GM23338 (cell line): ENCODE measurements at regions not wholly inside any gene's neighbourhood (a gene's known extent, or its start where the extent isn't known, plus 50 kb on each side); places are given as distances from the start of the nearest gene placed in this dataset.

Experiments
- ATAC-seq: fragments of 200-7000 bp; cut with Tn5 transposase; 3 replicates; pipeline ENCODE4 v1.9.1; 2020
- DNase-seq: peaks from one replicate; pipeline ENCODE4 v3.0.0-alpha.2; 2015; ENCODE audit warnings: low spot score
- H2AFZ ChIP-seq: fragments of 200-600 bp; sonication (generic); 2 replicates; pipeline ENCODE4 v1.8.0; 2016; ENCODE audit warnings: antibody characterized with exemption, mild to moderate bottlenecking, moderate library complexity
- H3F3A ChIP-seq: fragments of 200-600 bp; sonication (generic); replicated peaks from 2 replicates; pipeline ENCODE4 v1.8.0; 2017; ENCODE audit warnings: antibody characterized with exemption, mixed run types, low read depth
- H3K27ac ChIP-seq: fragments of 200-600 bp; sonication (generic); 2 replicates; pipeline ENCODE4 v1.6.1; 2016; ENCODE audit warnings: low read depth
- H3K27me3 ChIP-seq: fragments of 200-600 bp; sonication (generic); 2 replicates; pipeline ENCODE4 v1.8.0; 2016; ENCODE audit warnings: mild to moderate bottlenecking, mixed run types, moderate library complexity; ENCODE audit not compliant: insufficient read depth
- H3K36me3 ChIP-seq: fragments of 200-600 bp; sonication (generic); 2 replicates; pipeline ENCODE4 v1.8.0; 2016; ENCODE audit warnings: mild to moderate bottlenecking; ENCODE audit not compliant: insufficient read depth
- H3K4me1 ChIP-seq: fragments of 200-600 bp; sonication (generic); 2 replicates; pipeline ENCODE4 v1.8.0; 2016; ENCODE audit warnings: mild to moderate bottlenecking, moderate library complexity; ENCODE audit not compliant: insufficient read depth
- H3K4me2 ChIP-seq: fragments of 200-600 bp; sonication (generic); 2 replicates; pipeline ENCODE4 v1.7.1; 2017; ENCODE audit warnings: mixed run types
- H3K4me3 ChIP-seq: fragments of 200-600 bp; sonication (generic); 2 replicates; pipeline ENCODE4 v1.6.1; 2016; ENCODE audit warnings: mixed run types
- H3K79me2 ChIP-seq: fragments of 200-600 bp; sonication (generic); replicated peaks from 2 replicates; pipeline ENCODE4 v1.8.0; 2017; ENCODE audit warnings: mild to moderate bottlenecking; ENCODE audit not compliant: insufficient read depth
- H3K9me2 ChIP-seq: fragments of 200-600 bp; sonication (generic); 2 replicates; pipeline ENCODE4 v1.8.0; 2017; ENCODE audit not compliant: insufficient read depth
- H4K20me1 ChIP-seq: fragments of 200-600 bp; sonication (generic); replicated peaks from 2 replicates; pipeline ENCODE4 v1.8.0; 2017; ENCODE audit warnings: mild to moderate bottlenecking; ENCODE audit not compliant: insufficient read depth
- H3K27ac Mint-ChIP-seq: 2 replicates; pipeline ENCODE4 v1.8.0; 2020; ENCODE audit warnings: inconsistent platforms, mild to moderate bottlenecking, moderate library complexity, mixed read lengths
- H3K27me3 Mint-ChIP-seq: 3 replicates; pipeline ENCODE4 v1.8.0; 2022; ENCODE audit warnings: low read depth, mild to moderate bottlenecking, moderate library complexity, mixed read lengths, inconsistent platforms; ENCODE audit not compliant: insufficient read depth, poor library complexity
- H3K36me3 Mint-ChIP-seq: 3 replicates; pipeline ENCODE4 v1.8.0; 2021; ENCODE audit warnings: low read depth, mild to moderate bottlenecking, inconsistent platforms, moderate library complexity, mixed read lengths
- H3K4me1 Mint-ChIP-seq: 3 replicates; pipeline ENCODE4 v1.8.0; 2020; ENCODE audit warnings: mild to moderate bottlenecking, inconsistent platforms, mixed read lengths
- H3K4me3 Mint-ChIP-seq: 3 replicates; pipeline ENCODE4 v1.8.0; 2021; ENCODE audit warnings: moderate library complexity, mild to moderate bottlenecking, inconsistent platforms, mixed read lengths
- H3K9me3 Mint-ChIP-seq: 3 replicates; pipeline ENCODE4 v1.8.0; 2020; ENCODE audit warnings: moderate library complexity, mild to moderate bottlenecking, inconsistent platforms, mixed read lengths
- CREB1 ChIP-seq: fragments of 250-450 bp; sonication (Bioruptor Pico); IDR thresholded peaks from 2 replicates; pipeline ENCODE4 v1.5.0; 2020; ENCODE audit warnings: low read depth, mild to moderate bottlenecking, moderate library complexity
- EZH2 ChIP-seq: fragments of 200-600 bp; sonication (generic); IDR thresholded peaks from one replicate; pipeline ENCODE4 v1.8.0; 2017; ENCODE audit warnings: antibody characterized with exemption, mild to moderate bottlenecking, low read depth; ENCODE audit not compliant: unreplicated experiment
- EZH2phosphoT487 ChIP-seq: fragments of 200-600 bp; sonication (generic); IDR thresholded peaks from one replicate; pipeline ENCODE4 v1.8.1; 2018; ENCODE audit warnings: antibody characterized with exemption; ENCODE audit not compliant: unreplicated experiment
- JUNB ChIP-seq: IDR thresholded peaks from one replicate; pipeline ENCODE4 v1.6.1; 2016; ENCODE audit warnings: antibody characterized with exemption; ENCODE audit not compliant: unreplicated experiment
- REST ChIP-seq: IDR thresholded peaks from one replicate; pipeline ENCODE4 v1.6.1; 2018; ENCODE audit warnings: antibody characterized with exemption; ENCODE audit not compliant: unreplicated experiment
- ZNF114 ChIP-seq: fragments of 250-450 bp; sonication (Bioruptor Pico); IDR thresholded peaks from 2 replicates; pipeline ENCODE4 v1.5.0; 2020; ENCODE audit warnings: mild to moderate bottlenecking, moderate library complexity
- ZNF331 ChIP-seq: fragments of 250-450 bp; sonication (Bioruptor Pico); IDR thresholded peaks from 2 replicates; pipeline ENCODE4 v1.5.0; 2020; ENCODE audit warnings: low read depth, mild to moderate bottlenecking, moderate library complexity
- TF ChIP-seq, protein P1 (sequence below): fragments of 250-450 bp; sonication (Bioruptor Pico); IDR thresholded peaks from 2 replicates; pipeline ENCODE4 v1.5.0; 2020; ENCODE audit warnings: mild to moderate bottlenecking, moderate library complexity
- TF ChIP-seq, protein P2 (sequence below): IDR thresholded peaks from 2 replicates; pipeline ENCODE4 v1.6.1; 2016; ENCODE audit warnings: antibody characterized with exemption

- Histone ChIP-seq H3K27me3 (no peaks in the 10 kb centered on the region), H3K36me3 (no peaks in the 10 kb centered on the region), H3K79me2 (no peaks in the 10 kb centered on the region), H4K20me1 (0 out of 2 replicates have a peak, but pooled peaks cover 2% of the 10 kb centered on the region), H3K4me2 (no peak overlapping the region), H3K4me3 (no peak overlapping the region), H3K9me2 (no peaks in the 10 kb centered on the region), H3F3A (no peaks in the 10 kb centered on the region), H2AFZ (no peak overlapping the region), H3K27ac (no peak overlapping the region), H3K4me1 (no peaks in the 10 kb centered on the region)
- H3K27me3 Mint-ChIP-seq, result no peaks in the 10 kb centered on the region
- TF ChIP-seq CREB1 (CRISPR knock-in tag), result no peak
- no peak for TF ChIP-seq ZNF331
- TF ChIP-seq, protein P1, sequence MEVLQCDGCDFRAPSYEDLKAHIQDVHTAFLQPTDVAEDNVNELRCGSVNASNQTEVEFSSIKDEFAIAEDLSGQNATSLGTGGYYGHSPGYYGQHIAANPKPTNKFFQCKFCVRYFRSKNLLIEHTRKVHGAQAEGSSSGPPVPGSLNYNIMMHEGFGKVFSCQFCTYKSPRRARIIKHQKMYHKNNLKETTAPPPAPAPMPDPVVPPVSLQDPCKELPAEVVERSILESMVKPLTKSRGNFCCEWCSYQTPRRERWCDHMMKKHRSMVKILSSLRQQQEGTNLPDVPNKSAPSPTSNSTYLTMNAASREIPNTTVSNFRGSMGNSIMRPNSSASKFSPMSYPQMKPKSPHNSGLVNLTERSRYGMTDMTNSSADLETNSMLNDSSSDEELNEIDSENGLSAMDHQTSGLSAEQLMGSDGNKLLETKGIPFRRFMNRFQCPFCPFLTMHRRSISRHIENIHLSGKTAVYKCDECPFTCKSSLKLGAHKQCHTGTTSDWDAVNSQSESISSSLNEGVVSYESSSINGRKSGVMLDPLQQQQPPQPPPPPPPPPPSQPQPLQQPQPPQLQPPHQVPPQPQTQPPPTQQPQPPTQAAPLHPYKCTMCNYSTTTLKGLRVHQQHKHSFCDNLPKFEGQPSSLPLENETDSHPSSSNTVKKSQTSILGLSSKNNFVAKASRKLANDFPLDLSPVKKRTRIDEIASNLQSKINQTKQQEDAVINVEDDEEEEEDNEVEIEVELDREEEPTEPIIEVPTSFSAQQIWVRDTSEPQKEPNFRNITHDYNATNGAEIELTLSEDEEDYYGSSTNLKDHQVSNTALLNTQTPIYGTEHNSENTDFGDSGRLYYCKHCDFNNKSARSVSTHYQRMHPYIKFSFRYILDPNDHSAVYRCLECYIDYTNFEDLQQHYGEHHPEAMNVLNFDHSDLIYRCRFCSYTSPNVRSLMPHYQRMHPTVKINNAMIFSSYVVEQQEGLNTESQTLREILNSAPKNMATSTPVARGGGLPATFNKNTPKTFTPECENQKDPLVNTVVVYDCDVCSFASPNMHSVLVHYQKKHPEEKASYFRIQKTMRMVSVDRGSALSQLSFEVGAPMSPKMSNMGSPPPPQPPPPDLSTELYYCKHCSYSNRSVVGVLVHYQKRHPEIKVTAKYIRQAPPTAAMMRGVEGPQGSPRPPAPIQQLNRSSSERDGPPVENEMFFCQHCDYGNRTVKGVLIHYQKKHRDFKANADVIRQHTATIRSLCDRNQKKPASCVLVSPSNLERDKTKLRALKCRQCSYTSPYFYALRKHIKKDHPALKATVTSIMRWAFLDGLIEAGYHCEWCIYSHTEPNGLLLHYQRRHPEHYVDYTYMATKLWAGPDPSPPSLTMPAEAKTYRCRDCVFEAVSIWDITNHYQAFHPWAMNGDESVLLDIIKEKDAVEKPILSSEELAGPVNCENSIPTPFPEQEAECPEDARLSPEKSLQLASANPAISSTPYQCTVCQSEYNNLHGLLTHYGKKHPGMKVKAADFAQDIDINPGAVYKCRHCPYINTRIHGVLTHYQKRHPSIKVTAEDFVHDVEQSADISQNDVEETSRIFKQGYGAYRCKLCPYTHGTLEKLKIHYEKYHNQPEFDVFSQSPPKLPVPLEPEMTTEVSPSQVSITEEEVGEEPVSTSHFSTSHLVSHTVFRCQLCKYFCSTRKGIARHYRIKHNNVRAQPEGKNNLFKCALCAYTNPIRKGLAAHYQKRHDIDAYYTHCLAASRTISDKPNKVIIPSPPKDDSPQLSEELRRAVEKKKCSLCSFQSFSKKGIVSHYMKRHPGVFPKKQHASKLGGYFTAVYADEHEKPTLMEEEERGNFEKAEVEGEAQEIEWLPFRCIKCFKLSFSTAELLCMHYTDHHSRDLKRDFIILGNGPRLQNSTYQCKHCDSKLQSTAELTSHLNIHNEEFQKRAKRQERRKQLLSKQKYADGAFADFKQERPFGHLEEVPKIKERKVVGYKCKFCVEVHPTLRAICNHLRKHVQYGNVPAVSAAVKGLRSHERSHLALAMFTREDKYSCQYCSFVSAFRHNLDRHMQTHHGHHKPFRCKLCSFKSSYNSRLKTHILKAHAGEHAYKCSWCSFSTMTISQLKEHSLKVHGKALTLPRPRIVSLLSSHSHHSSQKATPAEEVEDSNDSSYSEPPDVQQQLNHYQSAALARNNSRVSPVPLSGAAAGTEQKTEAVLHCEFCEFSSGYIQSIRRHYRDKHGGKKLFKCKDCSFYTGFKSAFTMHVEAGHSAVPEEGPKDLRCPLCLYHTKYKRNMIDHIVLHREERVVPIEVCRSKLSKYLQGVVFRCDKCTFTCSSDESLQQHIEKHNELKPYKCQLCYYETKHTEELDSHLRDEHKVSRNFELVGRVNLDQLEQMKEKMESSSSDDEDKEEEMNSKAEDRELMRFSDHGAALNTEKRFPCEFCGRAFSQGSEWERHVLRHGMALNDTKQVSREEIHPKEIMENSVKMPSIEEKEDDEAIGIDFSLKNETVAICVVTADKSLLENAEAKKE (CRISPR knock-in tag), result no peak
- H3K27ac Mint-ChIP-seq, result no peak overlapping the region
- peaks cover 6% of the 10 kb centered on the region for H3K4me1 Mint-ChIP-seq
- H3K36me3 Mint-ChIP-seq, result no peaks in the 10 kb centered on the region
- ATAC-seq (no peak), DNase-seq (no peak)
- H3K9me3 Mint-ChIP-seq, result no peaks in the 10 kb centered on the region
- H3K4me3 Mint-ChIP-seq, result no peak overlapping the region
Observed at GRCh38 chr10:6314620-6315205, 112.0 kb downstream of the PFKFB3 start.

- H3K4me3 Mint-ChIP-seq, result no peak overlapping the region
- H3K27ac Mint-ChIP-seq, result no peak overlapping the region
- TF ChIP-seq EZH2phosphoT487 (no peak), ZNF114 (CRISPR knock-in tag) (no peak), EZH2 (no peak), REST (no peak), CREB1 (CRISPR knock-in tag) (no peak), ZNF331 (no peak), JUNB (no peak)
- TF ChIP-seq, protein P2, sequence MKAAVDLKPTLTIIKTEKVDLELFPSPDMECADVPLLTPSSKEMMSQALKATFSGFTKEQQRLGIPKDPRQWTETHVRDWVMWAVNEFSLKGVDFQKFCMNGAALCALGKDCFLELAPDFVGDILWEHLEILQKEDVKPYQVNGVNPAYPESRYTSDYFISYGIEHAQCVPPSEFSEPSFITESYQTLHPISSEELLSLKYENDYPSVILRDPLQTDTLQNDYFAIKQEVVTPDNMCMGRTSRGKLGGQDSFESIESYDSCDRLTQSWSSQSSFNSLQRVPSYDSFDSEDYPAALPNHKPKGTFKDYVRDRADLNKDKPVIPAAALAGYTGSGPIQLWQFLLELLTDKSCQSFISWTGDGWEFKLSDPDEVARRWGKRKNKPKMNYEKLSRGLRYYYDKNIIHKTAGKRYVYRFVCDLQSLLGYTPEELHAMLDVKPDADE, result no peak
Observed at GRCh38 chr10:6319119-6319518, 116.4 kb downstream of the PFKFB3 start.

More at GRCh38 chr10:6319119-6319518, 116.4 kb downstream of the PFKFB3 start:
- H4K20me1 ChIP-seq, result 0 out of 2 replicates have a peak, but pooled peaks cover 2% of the 10 kb centered on the region
- H3K36me3 ChIP-seq, result no peaks in the 10 kb centered on the region
- no peak for ATAC-seq
- peaks cover 4% of the 10 kb centered on the region; the same call in 2 of the 3 replicates for H3K4me1 Mint-ChIP-seq
- H3K4me3 ChIP-seq, result no peak overlapping the region
- H2AFZ ChIP-seq, result no peak overlapping the region
- H3K9me3 Mint-ChIP-seq, result no peaks in the 10 kb centered on the region
- H3K27me3 Mint-ChIP-seq, result no peaks in the 10 kb centered on the region
- no peak overlapping the region for H3K4me2 ChIP-seq
- peaks cover 8% of the 10 kb centered on the region for H3K4me1 ChIP-seq
- H3K27ac ChIP-seq, result no peak overlapping the region
- DNase-seq, result no peak
- H3K36me3 Mint-ChIP-seq, result no peaks in the 10 kb centered on the region
- no peaks in the 10 kb centered on the region for H3K79me2 ChIP-seq
- H3K9me2 ChIP-seq, result peaks cover 26% of the 10 kb centered on the region
- no peaks in the 10 kb centered on the region for H3F3A ChIP-seq
- no peaks in the 10 kb centered on the region for H3K27me3 ChIP-seq
